ENCODE measurements at regions not wholly inside any gene's neighbourhood (a gene's known extent, or its start where the extent isn't known, plus 50 kb on each side); places are given as distances from the start of the nearest gene placed in this dataset.
"Not testable (repeated sequence)": the region's sequence is repeated elsewhere in the genome, so short reads cannot be mapped to it uniquely, and the experiment has no call there.

DNA sequence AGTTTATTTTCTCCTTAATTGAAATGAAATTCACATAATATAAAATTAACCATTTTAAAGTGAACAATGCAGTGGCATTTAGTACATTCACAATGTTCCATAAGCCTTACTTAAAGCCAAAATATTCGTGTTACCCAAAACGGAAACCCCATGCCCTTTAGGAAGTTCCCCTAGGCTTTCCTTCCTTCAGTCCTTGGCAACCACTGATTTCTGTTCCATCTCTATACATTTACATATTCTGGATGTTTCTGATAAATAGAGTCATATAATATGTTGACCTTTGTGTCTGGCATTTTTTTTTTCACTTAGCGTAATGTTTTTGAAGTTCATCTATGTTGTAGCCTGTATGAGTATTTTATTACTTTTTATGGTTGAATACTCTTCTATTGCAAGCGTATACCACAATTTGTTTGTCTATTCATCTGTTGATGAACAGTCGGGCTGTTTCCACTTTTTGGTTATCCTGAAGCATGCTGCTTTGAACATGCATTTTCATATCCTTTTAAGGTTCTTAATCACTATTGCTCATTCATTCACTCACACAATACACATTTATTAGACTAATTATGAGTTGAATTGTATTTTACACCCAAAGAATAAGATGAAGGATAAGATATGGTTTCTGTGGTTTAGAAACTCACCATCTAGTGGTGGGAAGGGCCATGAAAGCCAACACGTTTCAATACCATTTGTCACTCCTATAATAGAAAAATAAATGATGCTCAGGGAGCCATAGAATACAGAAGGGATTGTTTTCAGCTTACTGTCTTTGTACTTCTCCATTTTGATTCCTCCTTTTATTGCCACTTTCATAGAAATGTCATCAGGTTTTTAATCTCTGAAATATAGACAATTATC, 408.2 kb upstream of the CBLB start:
- no peak for DNase-seq

DNA sequence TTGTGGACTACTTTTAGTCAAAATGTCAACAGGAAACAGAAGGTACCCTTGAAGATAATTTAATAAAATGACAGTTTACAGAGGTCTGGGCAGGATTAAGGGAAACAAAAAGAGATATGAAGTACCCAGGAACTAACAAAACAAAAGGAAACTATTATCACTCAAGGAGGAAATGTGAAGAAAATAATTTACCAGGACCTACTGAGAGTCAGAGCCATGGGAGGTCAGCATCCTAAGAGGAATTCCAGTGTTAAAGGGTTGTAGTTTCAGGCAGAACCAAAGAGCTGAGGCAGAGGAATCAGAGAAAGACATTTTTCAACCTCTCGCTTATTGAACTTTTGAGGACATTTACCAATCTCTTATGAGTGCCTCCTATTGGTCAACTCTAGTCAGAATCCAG, 408.9 kb upstream of the CBLB start:
- DNase-seq: no peak

DNA sequence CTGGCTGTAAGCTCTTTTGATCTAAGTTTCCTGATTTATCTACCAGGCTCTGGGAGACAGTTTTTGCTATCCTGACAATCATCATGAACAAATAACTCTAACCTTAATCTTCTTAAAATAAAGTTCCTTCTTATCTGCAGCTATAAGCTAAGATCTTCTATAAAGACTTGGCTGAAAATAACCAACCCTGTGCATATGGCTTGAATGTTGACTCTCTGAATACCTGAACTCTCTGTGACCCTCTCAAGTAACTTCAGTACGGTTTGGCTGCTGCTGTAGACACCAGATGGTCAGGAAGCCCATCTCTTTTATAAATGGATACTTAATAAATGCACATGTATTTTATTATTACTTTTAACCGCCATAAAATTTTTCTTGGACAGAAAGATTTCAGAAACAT, 412.4 kb upstream of the CBLB start:
- no peak for DNase-seq

DNA sequence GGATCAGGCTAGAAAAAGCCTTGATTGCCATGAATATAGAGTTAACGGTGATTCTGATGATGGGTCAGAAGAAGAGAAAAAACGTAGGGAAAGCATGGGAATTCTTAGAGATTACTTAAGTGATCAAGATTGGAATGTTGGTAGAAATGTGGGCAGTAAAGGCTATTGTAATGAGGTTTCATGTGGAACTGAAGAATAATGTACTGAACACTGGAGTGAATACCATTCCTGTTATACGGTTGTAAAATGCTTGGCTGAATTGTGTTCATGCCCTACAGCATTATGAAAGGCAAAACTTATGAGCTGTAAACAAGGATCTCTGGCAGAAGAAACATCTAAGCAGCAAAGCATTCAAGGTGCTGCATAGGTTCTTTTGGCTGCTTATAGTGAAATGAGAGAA, 414.1 kb upstream of the CBLB start:
- DNase-seq: no peak

DNA sequence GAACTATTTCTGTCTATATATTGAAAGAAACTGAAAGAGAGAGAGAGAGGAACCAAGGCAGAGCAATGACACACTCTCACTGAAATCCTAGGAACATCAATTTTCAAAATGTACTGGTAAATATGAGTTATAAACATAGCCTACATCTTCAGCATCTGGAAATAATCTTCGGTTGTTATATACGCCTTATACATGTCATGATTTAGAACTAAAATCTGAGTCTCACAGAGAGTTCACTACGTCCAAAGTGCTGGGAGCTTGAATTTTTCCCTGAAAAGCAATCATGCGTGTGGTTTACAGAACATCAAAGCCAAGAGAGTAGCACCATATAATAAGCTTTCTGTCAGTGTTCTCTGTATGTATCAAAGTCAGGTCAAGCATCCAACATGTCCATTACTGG, 420.0 kb upstream of the CBLB start:
- DNase-seq: no peak

DNA sequence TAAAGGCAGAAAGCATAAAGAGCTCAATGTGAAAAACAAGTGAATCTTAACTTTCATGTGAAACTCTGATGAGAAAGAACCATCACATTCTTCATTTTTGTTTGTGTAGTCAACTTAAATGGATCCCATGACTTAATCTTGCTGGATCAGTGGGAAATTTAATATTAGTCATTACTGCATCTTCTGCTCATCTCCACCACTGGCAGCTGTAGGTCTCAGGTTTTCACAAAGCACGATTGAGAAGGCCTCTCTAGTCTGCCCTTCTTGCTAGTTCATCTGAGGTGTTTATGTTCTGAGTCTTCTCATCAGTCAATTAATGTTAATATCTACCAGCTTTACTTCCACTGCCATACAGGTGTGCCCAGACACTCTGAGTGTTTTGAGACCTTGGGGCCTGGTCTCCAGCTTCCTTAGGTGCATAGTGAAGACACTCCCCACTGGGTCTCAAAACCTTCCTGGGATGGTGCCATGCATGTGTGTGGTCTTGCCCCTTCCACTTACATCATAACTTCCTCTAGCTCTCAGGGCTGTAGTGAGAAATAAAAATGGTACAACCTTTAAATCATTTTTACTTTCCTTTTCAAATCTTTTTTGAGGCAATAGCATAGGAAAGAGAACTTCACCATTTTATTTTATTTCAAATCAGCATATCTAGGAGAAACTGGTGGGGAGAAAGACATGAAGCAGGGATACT, 421.6 kb upstream of the CBLB start:
- DNase-seq: no peak

DNA sequence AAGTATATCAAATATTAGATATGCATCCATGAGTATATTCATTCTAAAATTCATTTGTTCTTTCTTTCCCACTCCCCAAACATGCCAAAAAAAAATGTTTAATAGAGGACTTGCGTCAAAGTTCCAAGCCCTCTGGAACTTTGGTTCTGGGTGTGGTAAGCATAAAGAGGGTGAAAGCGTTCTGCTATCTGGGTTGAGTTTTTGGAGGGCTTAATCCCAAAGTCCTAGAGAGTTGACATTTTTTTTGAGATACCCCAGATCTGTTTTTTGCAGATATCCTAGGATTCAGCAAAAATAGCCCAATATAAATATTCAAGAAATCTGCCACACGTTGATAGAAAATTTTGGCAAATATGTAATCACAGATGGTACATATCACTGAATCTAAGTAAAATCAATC, 424.3 kb upstream of the CBLB start:
- DNase-seq: no peak

DNA sequence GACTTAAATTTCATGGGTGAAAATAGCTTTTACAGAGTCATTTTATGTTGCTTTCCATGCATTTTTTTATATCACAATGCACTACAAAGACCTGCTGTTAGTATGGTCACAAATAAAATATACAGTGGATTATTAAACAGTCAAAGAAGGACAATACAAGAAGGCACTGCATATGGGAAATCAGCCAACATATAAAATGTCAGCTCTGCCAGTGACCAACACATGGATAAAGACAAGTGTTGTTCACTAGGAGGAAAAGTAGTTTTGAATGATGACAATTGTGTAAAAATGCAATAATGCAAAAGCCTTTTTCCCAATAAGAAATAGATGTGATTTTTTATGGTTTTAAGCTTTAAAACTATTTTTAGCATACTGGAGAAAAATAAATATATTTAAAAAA, 425.3 kb upstream of the CBLB start:
- no peak for DNase-seq

DNA sequence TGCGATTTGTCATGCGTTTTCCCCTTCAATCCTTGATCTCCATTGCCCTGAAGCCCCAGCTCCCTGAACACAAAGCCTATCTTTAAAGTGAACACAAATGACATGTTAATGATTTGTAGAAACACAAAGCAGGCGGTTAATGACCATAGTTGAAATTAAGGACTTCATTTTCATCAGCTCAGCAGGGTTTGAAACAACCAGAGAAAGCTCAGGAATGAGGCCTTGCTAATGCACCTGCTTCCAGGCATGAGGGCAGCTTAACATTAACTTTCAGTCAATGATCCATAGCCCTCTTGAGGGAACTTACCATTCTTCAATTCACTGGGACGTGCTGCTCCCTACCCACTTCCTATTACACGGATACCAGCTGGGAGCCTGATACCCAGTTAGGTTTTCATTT, 427.2 kb upstream of the CBLB start:
- no peak for DNase-seq

DNA sequence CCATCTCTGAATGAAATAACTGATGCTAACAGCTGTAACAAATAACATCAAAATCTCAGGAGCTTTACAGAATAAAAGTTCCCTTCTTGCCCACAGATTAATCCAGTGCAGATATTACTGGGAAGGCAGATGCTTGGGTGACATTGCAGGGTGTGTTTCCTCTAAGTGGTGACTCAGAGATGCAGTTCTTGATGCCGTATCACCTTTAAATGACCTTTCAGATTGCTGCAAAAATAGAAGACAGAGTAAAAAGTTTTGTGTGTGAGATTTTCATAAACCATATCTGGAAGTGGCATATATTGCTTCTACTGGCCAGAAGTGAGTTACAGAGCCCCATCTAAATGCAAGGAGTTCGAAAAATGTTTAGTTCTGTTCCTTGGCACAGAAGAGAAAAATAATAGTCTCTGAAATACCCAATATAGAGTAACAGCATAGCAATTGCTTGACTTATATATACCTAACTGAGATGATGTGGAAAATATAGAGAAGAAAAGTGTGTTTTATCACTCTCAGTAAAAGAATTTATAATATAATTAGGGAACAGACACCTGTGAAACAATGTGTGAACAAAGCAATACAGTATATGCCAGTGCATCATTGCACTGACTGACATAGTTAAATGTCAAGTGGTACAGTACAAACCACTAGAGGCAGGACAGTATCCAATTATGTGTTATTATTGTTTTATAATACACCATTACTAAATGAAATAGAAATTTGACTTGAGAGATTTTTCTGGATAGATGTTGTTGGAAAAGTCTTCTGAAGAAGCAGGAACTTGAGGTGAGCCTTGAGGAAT, 430.7 kb upstream of the CBLB start:
- DNase-seq: no peak

DNA sequence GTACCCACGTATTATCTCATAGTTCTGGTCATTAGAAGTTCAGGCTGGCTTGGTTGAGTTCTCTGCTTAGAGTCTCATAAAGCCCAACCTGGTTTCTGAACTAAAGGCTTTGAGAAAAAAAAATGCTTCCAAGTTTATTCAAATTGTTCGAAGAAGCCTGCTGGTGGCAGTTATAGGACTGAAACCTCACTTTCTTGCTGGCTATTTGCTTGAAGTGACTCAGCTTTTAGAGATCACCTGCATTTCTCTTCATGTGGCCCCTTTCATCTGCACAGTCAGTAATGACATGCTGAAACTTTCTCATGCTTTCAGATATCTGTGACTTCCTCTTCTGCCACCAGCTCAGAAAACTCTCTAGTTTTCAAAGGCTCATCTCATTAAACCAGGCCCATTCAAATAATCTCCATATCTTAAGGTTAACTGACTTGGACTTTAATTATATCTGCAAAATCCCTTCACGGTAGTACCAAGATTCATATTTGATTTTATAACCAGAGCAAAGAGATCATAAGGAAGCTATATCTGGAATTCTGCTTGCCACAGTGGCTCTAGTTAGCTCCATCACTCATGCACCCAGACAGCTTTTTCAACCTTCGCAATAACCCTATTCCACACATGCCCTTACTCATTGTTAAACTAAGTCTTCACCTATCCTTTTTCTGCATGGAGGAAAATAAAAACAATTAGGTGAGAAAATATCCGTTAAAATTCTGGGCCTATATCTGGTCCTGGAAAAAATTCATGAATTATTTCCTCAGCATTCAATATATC, 433.8 kb upstream of the CBLB start:
- DNase-seq: no peak

DNA sequence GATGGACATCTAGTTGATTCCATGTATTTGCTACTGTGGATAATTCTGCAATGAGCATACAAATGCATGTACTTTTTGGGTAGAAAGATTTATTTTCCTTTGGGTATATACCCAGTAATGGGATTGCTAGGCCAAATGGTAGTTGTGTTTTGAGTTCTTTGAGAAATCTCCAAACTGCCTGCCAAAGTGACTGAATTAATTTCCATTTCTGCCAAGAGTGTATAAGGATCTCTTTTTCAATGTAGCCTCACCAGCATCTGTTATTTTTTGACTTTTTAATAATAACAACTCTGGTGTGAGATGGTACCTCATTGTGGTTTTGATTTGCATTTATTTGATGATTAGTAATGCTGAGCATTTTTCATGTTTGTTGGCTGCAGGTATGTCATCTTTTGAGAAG, 435.0 kb upstream of the CBLB start:
- no peak for DNase-seq

DNA sequence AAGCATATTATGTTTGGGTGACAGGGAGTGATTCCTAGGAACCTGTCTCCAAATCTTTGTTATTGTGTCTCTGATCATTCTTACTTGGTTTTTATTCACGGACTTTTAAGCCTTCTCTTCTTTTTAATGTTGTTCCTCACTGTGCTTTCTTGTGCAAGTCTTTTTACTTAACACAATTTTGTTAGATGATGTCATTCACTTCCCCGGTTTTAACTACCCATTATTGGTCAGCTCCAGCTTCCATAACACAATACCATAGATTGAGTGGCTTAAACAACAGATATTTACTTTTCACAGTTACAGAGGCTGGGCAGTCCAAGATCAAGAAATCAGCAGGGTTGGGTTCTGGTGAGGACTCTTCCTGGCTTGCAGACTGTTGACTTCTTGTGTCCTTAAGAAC, 436.3 kb upstream of the CBLB start:
- DNase-seq: no peak

DNA sequence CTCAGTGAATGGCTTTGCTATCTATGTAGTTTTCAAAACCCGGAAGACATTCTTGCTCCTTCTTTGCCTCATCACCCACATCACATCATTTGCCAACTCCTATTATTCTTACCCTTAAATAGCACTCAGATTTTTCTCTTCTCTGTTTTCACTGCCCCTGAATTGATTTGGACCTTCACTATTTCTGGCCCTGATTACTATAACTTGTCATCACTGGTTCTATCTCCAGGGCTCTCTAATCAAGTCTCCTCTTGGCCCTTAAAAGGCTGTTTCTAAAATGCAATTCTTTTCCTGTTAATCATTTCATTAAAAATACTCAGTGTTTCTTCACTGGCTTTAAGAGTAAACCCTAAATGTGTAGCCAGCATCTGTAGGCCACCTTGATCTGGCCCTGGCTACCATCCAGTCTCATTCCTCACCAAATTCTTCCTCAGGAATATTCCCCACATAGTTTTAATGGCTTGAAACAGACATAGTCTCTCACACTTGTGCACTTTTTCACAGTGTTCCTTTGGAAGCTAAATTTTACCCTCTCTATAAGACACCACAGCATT, 437.1 kb upstream of the CBLB start:
- no peak for DNase-seq

DNA sequence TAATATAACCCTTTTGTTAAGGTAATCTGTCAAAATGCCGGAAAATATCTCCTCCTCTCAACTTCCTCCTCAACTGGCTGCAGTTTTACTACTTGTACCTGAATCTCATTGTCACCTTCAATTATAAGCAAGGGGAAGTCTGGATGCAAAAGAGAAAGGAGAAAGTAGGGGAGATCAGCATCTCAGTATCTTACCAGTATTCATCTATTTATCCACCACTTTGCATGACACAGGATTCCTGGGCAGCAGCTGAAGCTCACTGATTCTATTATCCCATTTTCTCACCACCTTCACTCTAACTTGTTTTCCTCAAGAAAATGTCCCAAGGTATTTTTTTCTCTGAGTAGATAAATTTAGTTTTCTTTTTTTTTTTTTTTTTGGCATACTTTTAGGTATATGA, 440.5 kb upstream of the CBLB start:
- no peak for DNase-seq

DNA sequence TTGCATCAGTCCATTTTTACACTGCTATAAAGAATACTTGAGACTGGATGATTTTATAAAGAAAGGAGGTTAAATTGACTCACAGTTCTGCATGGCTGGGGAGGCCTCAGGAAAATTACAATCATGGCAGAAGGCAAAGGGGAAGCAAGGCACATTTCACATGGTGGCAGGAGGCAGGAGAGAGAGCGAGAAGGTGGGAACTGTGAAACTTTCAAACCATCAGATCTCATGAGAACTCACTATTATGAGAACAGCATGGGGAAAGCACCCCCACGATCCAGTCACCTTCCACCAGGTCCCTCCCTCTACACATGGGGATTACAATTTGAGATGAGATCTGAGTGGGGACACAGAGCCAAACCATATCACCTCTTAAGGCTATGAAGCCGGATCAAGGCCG, 441.0 kb upstream of the CBLB start:
- DNase-seq: not testable (repeated sequence)

DNA sequence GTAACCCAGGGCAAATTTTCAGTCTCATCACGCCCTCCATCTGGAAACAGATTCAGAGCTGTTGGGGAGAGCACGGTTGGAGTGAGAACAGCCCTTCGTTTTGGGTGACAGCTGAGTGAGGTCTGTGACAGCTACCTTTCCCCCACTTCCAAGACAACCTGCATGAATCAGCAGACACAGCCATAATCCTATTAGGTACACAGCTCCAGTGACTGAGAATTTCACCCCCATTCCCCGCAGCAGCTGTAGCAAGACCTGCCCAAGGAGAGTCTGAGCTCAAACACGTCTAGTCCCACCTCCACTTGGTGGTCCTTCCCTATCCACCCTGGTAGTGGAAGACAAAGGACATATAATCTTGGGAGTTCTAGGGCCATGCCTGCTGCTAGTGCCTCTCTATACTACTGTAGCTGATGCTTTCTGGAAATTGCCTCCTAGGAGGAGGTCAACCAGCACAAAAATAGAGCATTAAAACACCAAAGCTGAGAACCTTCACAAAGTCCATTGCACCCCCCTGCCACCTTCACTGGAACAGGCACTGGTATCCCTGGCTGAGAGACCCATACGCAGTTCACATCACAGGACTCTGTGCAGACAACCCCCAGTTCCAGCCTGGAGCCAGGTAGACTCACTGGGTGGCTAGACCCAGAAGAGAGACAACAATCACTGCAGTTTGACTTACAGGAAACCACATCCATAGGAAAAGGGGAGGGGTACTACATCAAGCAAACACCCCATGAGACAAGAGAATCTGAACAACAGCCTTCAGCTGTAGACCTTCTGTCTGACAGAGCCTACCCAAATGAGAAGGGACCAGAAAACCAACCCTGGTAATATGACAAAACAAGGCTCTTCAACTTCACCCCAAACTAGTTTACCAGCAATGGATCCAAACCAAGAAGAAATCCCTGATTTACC, 448.6 kb upstream of the CBLB start:
- DNase-seq: no peak

DNA sequence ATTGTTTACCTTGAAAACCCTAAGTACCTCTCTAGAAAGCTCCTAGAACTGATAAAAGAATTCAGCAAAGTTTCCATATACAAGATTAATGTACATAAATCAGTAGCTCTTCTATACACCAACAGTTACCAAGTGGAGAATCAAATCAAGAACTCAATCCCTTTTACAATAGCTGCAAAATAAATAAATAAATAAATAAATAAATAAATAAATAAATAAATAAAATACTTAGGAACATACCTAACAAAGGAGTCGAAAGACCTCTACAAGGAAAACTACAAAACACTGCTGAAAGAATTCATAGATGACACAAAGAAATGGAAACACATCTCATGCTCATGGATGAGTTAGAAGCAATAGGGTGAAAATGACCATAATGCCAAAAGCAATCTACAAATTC, 452.6 kb upstream of the CBLB start:
- DNase-seq: not testable (repeated sequence)

DNA sequence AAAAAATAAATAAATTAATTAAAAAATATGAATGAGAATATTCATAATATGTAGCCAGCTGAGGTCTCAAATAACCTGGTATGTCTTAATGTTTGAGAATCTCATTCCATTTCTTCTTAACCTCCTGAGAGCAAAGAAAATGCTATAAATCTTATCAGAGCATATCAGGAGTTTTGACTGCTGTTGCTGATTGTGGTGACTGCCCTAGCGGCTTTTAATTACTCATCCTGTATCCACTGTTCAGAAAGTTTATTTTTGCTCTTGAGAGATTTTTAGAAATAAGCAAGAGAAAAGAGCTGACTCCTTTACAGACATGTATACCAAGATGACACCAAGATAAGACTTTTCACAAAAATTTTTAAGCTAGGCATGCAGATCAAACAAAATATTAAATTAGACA, 454.8 kb upstream of the CBLB start:
- no peak for DNase-seq

DNA sequence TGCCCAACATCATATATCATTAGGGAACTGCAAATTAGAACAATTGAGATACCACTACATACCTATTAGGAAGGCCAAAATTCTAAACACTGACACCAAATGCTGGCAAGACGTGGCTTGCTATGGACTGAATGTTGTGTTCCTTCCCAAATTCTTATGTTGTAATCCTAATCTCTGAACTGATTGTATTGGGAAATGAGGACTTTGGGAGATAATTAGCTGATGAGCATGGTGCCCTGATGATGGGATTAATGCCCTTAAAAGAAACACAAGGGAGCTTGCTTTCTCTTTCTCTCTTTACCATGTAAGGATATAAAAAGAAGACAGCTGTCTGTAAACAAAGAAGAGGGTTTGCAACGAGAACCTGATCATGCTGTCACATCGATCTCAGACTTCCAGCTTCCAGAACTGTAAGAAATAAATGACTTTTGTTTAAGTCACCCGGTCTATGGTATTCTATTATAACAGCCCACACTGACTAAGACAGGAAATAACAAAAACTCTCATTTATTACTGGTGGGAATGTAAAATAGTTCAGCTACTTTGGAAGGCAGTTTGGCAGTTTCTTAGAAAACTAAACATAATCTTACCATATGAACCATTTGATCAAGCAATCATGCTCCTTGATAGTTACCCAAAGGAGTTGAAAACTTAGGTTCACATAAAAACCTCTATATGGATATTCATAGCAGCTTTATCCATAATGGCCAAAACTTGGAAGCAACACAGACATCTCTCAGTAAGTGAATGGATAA, 458.3 kb upstream of the CBLB start:
- no peak for DNase-seq

DNA sequence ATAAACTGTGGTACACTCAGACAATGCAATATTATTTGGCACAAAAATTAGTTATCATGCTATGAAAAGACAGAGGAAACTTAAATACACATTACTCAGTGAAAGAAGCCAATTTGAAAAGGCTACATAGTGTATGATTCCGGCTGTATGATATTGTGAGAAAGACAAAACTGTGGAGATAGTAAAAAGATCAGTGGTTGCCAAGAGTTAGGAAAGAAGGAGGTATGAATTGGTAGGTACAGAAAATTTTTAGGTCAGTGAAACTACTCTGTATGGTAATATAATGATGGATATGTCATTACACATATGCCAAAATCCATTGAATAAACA, 458.8 kb upstream of the CBLB start:
- no peak for DNase-seq

All from activated CD4-positive, alpha-beta T cell treated with anti-CD3 and anti-CD28 coated beads, Interleukin-2, amount 50 U/mL, for 48 hours (primary cell).